Mucosa of gallbladder (tissue), 1 donor: ENCODE measurements at regions not wholly inside any gene's neighbourhood (a gene's known extent, or its start where the extent isn't known, plus 50 kb on each side); places are given as distances from the start of the nearest gene placed in this dataset.

Experiments used
- DNase-seq: peaks from one replicate; pipeline ENCODE4 v3.0.0-alpha.2; 2020; ENCODE audit warnings: low spot score
- donor health status: DM: no; HTN: no; CAD: no.

- DNase-seq = no peak
These were observed 473.6 kb upstream of the NRXN1 start for GRCh38 chr2:51505533-51505932.

DNA sequence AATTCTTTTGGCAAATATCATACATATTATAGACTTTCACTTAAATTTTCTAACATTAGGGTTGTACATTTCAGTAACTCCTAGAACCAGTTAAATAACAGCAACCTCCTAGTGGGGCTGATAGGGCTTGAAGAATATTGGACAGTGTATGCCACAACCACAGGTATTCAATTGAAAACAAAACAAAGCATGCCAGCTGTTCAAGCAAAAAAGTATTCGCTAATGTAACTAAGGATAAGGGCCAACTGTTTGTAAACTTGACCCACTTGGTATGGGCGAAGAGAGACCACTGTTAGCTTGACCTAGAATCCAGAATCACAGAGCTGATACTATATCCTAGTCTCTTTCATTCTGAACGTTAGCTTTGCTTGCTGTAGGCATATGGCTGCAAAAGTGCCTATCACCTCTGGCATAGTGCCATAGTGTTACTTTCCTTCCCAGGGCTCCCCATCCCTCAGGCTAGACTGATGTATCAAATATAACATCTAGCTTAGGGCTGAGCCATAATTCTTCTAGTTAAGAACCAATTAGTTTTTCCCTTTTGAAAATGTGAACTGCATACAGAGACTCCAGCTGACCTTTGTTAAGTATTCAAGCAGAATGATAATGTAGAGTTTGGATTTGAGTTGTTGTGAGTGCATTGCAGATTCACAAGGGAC lies 458.8 kb upstream of the NRXN1 start:
- no peak for DNase-seq

DNA sequence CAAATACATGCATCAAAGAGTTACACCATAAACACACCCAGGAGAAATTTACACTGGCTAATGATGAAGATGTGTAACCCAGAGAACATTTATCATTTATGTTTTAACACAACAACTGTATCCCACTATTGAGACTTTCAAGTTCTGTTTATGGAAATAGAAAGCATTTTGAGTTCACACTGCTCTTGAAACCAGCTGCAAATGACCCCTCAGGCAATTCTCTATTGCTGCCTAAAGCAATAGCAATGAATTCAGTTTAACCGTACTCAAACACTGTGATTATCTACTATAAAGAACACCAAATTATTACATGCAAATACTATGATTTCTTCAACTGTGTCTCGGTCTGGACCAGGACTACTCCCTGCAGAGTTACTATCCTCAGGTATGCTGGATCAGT lies 452.7 kb upstream of the NRXN1 start:
- no peak for DNase-seq

DNA sequence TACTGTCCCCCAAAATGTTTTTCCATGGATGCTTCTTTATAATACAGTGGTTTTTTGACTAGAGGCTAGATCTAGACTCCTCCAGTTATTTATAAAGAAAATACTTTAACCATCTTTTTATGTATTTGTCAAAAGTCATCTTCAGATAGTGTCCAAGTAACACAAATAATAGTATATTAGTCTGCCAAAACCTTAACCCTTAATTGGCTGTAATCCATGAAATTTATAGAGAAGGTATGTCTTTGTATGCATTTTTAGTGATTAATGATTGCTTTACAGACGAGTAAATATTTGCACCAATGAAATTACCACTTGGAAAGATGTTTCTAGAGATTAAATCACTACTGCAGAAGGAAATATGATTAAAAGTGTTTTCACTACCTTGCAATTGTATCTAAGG lies 451.8 kb upstream of the NRXN1 start:
- no peak for DNase-seq

- no peak for DNase-seq
These were observed 440.9 kb upstream of the NRXN1 start for GRCh38 chr2:51472783-51473182.

DNA sequence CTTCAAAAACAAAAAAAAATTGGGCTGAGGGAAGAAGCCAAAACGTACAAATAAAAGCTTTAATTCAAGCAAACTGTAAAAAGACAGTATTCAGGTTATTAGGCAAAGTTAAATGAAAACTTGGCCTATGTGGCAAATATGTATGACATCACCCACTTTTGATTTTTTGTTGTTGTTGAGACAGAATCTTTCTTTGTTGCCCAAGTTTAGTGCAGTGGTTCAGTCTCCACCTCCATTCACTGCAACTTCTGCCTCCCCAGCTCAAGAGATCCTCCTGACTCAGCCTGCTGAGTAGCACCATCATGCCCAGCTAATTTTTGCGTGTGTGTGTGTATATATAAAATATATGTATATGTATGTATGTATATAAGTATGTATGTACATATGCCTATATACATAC lies 440.4 kb upstream of the NRXN1 start:
- no peak for DNase-seq

GRCh38 chr2:51469102-51469501 lies 437.2 kb upstream of the NRXN1 start:
- DNase-seq = no peak

GRCh38 chr2:51465326-51465725 lies 433.4 kb upstream of the NRXN1 start:
- DNase-seq = no peak

DNA sequence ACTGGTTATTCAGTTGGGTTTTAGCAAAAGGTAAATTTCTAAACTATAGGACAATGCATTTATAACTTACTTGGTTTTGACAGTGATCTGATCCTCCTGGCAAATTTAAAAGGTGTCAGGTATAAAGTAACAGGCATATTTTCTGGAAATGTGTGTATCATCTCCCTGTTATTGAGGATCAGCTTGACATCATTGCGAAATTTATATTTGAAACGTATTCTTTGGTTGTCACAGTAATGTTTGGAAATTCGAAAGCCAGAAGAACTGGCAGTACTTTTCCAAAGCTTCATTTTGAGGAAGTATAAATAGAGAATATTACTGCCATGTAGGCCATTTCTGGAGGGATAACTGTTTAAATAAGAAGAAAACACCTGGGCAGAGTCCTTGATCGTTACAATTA lies 422.2 kb upstream of the NRXN1 start:
- no peak for DNase-seq

- DNase-seq = no peak
These were observed 417.0 kb upstream of the NRXN1 start for GRCh38 chr2:51448911-51449310.

DNA sequence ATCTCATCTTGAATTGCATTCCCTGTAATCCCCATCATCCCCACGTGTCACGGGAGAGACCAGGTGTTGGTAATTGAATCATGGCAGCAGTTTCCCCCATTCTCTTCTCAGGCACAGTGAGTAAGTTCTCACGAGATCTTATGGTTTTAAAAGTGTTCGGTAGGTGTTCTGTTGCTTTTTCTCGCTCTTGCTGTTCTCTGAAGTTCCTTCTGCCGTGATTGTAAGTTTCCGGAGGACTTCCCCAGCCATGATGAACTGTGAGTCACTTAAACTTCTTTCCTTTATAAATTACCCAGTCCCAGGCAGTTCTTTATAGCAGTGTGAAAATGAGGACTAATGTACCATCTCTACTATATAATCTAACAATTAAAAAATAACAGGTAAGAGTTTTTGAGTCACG lies 409.9 kb upstream of the NRXN1 start:
- DNase-seq = no peak

- DNase-seq = no peak
These were observed 392.5 kb upstream of the NRXN1 start for GRCh38 chr2:51424418-51424817.

DNA sequence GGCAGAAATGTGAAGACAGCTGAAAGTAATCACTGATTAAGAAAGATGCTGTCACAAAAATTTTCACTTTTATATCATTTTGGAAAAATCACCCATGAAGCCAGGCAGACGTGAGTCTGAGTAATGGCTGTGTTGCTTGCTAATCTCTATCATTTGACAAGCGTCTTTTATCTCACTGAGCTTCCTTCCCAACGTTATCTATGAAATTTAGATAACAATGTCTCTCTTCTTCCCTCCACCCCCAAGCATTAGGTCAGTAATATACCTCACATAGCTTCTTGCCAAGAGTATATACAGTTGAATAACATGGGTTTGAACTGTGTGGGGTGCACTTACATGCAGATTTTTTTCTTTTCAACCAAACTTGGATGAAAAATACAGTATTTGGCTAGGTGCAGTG lies 388.6 kb upstream of the NRXN1 start:
- DNase-seq = no peak

DNA sequence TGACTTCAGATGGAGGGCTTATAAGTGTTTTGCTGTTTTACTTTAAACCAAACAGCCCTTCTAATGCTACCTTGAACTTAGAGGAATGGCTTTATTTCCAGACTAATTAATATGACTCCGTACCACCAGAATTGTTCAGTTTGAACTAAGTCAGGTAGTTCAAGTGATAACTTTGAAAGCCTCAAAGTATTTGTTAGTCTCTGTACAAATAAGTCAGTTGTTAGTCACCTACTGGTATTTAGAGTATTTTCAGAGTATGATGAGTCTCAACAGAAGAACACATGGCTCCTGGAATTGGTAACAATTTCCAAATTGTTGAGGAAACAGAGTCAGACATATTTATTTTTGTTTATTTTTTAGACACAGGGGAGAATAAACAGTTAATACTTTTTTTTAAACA lies 381.8 kb upstream of the NRXN1 start:
- DNase-seq = no peak

DNA sequence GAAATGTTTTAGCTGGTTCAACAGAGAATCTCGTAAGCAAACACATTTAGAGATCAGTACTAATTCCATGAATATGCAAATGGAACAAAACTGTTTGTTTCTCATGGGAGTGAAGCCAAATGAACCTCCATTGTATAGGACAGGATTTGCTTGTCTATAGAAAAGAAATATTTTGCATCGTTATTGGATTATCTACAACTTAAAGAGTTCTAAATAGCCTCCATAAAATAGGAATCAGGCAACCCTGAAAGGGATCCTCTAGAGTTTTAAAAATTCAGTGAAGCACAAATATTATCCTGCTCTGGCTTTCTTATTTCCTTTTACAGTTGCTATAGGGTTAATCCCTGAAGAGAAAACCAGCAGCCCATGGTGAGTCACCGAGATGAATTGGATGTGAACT lies 378.4 kb upstream of the NRXN1 start:
- no peak for DNase-seq

- DNase-seq = no peak
These were observed 378.0 kb upstream of the NRXN1 start for GRCh38 chr2:51409920-51410319.

GRCh38 chr2:51404226-51404625 lies 372.3 kb upstream of the NRXN1 start:
- DNase-seq = no peak

DNA sequence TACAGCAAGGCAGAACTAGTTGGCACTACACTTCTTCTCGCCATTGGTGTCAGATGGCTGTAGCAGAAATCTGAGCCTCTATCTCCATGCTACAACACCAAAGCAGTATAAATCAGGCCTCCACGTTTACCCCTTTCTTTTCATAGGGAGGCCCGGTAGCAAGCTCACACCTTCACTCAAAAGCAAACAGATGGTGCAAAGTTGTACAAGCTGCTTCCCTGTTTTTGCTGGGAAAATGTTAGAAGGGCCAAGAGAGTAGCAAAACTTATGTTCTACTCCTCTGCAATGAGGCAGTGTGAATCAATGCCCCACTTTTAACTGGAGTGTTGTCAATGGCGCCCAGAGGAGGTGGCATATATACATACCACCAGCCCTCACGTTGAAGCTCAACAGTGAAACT lies 369.6 kb upstream of the NRXN1 start:
- DNase-seq = no peak

DNA sequence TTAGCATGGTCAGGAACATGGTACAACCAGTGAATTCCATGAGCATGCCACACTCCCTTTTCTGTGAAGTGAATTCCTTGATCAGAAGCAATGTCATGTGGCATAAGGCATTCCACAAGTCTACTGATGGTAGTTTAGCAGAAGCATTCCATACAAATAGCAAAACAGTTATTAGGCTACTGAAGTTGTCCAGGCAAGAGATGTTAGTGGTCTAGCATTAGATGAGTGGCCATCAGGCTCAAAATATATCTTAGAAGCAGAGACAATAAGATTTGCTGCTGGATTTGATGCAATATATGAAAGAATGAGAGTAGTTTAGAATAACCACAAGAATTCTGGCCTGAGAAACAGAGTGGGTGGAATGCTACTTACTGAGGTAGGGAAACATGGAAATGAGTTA lies 355.3 kb upstream of the NRXN1 start:
- no peak for DNase-seq

DNA sequence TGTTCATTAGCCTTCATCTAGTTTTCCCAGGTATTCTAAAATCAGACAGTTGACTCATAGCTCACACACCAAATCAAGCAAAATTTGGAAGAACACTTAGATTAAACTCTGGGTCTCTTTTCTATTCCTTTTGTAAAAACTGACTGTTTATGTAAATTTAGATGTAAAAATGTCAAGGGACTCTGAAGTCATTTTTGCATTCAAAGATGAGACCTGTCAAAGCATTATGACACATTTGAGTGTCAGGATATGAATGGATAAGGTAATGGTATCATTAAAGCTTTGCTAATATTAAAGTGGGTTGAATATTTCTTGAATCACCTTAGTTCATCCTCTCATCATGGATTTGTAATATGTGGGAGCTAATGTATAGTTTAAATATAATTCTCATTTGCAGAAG lies 348.1 kb upstream of the NRXN1 start:
- no peak for DNase-seq

DNA sequence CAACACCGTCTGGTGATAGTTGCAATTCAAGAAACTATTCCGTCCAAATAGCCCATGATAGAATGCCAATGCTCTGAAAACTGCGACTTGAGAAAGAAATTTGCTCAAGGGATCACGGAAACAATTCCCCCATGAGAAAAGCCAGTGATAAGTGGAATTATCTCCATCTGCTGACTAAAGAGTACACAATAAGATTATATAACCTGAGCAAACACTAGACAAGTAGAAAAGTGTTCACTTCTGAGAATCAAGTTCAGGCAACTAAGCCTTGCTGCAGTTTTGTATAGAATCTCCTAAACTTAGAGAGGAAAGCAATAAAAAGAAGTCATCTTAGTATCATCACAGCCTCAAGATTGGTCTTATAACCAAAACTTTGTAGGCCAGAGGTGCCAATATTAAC lies 336.3 kb upstream of the NRXN1 start:
- no peak for DNase-seq

DNA sequence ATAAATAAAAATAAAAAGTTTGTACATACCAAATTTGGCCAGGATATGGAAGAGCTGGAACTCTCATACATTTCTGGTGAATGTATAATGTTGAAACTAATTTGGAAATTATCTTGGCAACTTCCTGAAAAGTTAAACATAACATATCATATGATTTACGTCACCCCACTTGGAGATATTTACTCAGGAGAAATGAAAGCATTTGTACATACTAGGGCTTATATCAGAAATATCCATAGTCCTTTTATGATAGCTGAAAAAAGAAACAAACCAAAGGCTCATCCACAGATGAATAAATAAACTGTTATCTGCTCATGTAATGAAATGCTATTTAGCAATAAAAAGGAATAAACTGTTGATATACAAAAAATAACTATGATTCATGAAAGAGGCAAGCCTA lies 318.2 kb upstream of the NRXN1 start:
- no peak for DNase-seq

DNA sequence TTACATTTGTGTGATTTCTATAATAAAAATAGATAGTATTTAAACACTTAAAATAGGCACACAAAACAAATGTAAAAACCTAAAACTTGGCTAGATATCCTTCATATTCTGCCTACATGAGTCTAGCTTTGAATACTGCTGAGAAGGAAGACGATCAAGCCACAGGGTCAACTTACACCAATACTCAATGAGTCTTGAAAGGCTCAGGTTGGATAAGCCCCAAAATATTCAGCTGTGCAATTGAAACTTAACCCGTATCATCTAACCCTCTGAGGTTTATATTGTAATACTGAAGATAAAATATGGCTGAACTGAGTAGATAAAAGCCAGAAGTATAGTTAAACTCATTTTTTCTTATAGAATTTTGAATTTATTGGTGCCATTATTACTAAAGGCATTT lies 313.0 kb upstream of the NRXN1 start:
- no peak for DNase-seq
